Activated naive CD4-positive, alpha-beta T cell treated with anti-CD3 and anti-CD28 coated beads, Interleukin-2, amount 50 U/mL, for 24 hours (primary cell): ENCODE measurements at regions not wholly inside any gene's neighbourhood (a gene's known extent, or its start where the extent isn't known, plus 50 kb on each side); places are given as distances from the start of the nearest gene placed in this dataset.

Experiments
- H3K27ac Mint-ChIP-seq: one replicate; pipeline ENCODE4 v1.8.0; 2021; ENCODE audit warnings: mild to moderate bottlenecking, mixed read lengths
- H3K27me3 Mint-ChIP-seq: one replicate; pipeline ENCODE4 v1.8.0; 2021; ENCODE audit warnings: mixed read lengths
- H3K36me3 Mint-ChIP-seq: one replicate; pipeline ENCODE4 v1.8.0; 2021; ENCODE audit warnings: mixed read lengths
- H3K4me1 Mint-ChIP-seq: one replicate; pipeline ENCODE4 v1.8.0; 2021; ENCODE audit warnings: mixed read lengths
- H3K4me3 Mint-ChIP-seq: one replicate; pipeline ENCODE4 v1.8.0; 2021; ENCODE audit warnings: mild to moderate bottlenecking, mixed read lengths
- H3K9me3 Mint-ChIP-seq: one replicate; pipeline ENCODE4 v1.8.0; 2021; ENCODE audit warnings: mixed read lengths

DNA sequence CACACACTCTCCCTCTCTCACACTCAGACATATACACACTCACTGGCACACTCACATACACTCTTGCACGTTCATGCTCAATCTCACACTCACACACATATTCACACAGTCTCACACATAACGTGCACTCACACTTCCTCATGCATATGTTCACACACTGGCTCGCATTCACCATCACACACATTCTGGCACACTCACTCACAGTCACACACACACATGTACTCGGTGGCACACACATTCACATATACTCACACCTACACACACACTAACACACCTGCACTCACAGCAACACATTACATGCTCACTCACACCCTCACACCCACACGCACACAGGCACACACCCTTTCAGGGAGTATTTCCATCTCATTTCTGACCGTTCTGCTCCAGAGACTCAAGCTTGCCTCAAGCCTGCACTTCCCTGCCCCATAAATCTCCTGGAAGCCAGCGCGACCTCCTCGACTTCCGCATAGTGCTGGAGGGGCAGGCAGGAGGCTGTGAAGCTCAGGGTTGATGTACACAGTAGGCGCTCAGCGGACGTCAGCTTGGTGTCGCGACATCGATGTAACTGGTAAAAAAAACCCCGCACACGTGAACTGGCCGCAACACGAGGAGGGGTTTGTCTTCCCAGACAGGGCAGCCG lies 66.7 kb upstream of the FOXF1 start:
- Mint-ChIP-seq H3K36me3 (no peaks in the 10 kb centered on the region), H3K4me1 (no peaks in the 10 kb centered on the region), H3K4me3 (no peak overlapping the region), H3K27me3 (peaks cover 5% of the 10 kb centered on the region), H3K9me3 (no peaks in the 10 kb centered on the region), H3K27ac (no peak overlapping the region)

DNA sequence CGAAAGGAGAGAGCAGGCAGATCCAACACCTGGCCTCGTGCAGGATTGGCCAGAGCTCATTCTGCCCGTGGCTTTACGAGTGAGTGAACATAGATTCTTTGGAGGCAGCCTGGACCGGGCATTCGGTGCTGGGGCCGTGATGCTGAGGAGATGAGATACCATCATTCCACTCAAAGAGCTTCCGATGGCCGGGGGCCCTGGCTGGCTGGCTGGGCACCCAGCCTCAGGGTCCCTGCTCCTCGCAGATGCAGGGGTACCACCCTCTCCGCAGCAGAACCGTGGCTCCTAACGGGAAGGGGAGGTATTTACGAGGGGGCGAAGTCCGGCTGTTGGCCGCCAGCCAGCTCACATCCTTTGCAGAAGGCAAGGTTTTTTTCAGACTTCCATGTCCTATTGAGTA lies 66.1 kb upstream of the FOXF1 start:
- H3K4me1 Mint-ChIP-seq = peaks cover 5% of the 10 kb centered on the region
- no peak overlapping the region for H3K4me3 Mint-ChIP-seq
- H3K27ac Mint-ChIP-seq = no peak overlapping the region
- no peaks in the 10 kb centered on the region for H3K9me3 Mint-ChIP-seq
- H3K36me3 Mint-ChIP-seq = no peaks in the 10 kb centered on the region
- H3K27me3 Mint-ChIP-seq = peaks cover 5% of the 10 kb centered on the region

DNA sequence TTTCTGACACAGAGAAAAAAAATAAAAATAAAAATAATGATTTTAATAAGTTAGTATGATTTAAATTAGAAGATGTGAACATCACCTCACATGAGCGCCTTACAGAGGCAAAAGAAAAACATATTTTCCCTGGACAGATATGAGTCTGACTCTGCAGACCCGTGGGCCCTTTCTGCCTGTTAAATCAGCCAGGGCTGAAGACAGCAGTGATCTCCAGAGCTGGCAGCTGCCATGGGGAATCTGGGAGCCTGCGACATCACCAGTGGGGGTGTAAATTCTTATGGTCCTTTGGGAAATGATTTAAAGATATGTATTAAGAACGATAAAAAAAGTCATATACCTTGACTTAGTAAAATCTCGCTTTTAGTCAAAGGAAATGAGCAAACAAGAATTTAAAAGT lies 65.7 kb upstream of the FOXF1 start:
- Mint-ChIP-seq H3K27me3 (peaks cover 5% of the 10 kb centered on the region), H3K4me1 (peaks cover 9% of the 10 kb centered on the region), H3K4me3 (no peak overlapping the region), H3K27ac (no peak overlapping the region), H3K9me3 (no peaks in the 10 kb centered on the region), H3K36me3 (no peaks in the 10 kb centered on the region)

DNA sequence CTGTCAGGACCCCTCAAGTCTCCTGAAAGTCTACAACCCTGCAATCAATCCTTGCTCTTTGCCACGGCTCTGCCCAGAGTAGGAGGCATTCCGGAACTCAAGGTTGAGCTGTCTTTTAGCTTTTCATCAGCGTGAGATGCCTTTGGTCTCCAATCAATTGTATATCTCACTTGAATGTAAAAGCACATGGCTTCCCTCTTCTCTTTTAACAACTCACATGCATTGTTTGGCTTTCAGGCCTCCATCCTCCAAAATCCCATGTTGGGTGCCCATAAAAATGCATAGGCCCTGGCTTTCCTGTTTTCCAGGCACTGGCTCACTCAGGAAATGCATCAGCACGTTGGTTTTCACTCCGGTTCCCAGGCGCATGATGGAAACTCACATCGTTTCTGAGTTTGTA lies 64.0 kb upstream of the FOXF1 start:
- no peaks in the 10 kb centered on the region for H3K36me3 Mint-ChIP-seq

GRCh38 chr16:86447228-86447627 lies 63.1 kb upstream of the FOXF1 start:
- Mint-ChIP-seq H3K4me3 (no peak overlapping the region), H3K27ac (no peak overlapping the region), H3K4me1 (peaks cover 11% of the 10 kb centered on the region), H3K9me3 (no peaks in the 10 kb centered on the region), H3K27me3 (peaks cover 6% of the 10 kb centered on the region), H3K36me3 (no peaks in the 10 kb centered on the region)

More for the DNA sequence above, 64.0 kb upstream of the FOXF1 start:
- no peak overlapping the region for H3K27ac Mint-ChIP-seq
- H3K4me1 Mint-ChIP-seq = peaks cover 11% of the 10 kb centered on the region
- H3K4me3 Mint-ChIP-seq = no peak overlapping the region
- peaks cover 6% of the 10 kb centered on the region for H3K27me3 Mint-ChIP-seq
- no peaks in the 10 kb centered on the region for H3K9me3 Mint-ChIP-seq

GRCh38 chr16:86448306-86448890 lies 61.9 kb upstream of the FOXF1 start:
- H3K4me1 Mint-ChIP-seq = peaks cover 11% of the 10 kb centered on the region
- H3K9me3 Mint-ChIP-seq = no peaks in the 10 kb centered on the region
- H3K36me3 Mint-ChIP-seq = no peaks in the 10 kb centered on the region
- H3K4me3 Mint-ChIP-seq = no peak overlapping the region
- H3K27me3 Mint-ChIP-seq = peaks cover 6% of the 10 kb centered on the region
- no peak overlapping the region for H3K27ac Mint-ChIP-seq

GRCh38 chr16:86449446-86450095 lies 60.8 kb upstream of the FOXF1 start:
- no peaks in the 10 kb centered on the region for H3K36me3 Mint-ChIP-seq
- no peak overlapping the region for H3K27ac Mint-ChIP-seq
- H3K4me3 Mint-ChIP-seq = no peak overlapping the region
- peaks cover 5% of the 10 kb centered on the region for H3K27me3 Mint-ChIP-seq
- no peaks in the 10 kb centered on the region for H3K9me3 Mint-ChIP-seq
- peaks cover 11% of the 10 kb centered on the region for H3K4me1 Mint-ChIP-seq

GRCh38 chr16:86450691-86451090 lies 59.6 kb upstream of the FOXF1 start:
- Mint-ChIP-seq H3K36me3 (no peaks in the 10 kb centered on the region), H3K27ac (no peak overlapping the region), H3K4me3 (no peak overlapping the region), H3K4me1 (peaks cover 11% of the 10 kb centered on the region), H3K9me3 (no peaks in the 10 kb centered on the region), H3K27me3 (peaks cover 6% of the 10 kb centered on the region)

DNA sequence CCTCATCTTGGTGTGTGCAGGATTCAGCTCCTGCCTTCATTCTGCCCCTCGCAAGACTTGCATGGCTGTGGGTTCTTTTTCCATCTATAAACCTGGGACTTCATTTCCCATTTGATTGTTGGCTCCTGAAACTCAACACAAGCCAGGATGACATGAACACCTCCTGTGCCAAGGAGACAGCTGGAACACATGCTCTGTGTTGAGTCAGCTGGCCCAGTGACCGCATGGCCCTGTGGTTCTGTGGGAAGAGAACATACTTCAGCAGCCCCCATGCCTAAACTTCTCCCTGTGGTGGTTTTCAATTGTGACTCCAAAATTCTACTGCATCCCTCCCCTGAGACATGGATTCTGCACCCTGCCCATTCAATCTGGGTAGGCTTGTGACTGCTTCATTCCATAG lies 57.9 kb upstream of the FOXF1 start:
- no peaks in the 10 kb centered on the region for H3K9me3 Mint-ChIP-seq
- H3K4me3 Mint-ChIP-seq = no peak overlapping the region
- H3K36me3 Mint-ChIP-seq = no peaks in the 10 kb centered on the region
- no peak overlapping the region for H3K27ac Mint-ChIP-seq
- peaks cover 11% of the 10 kb centered on the region for H3K4me1 Mint-ChIP-seq
- H3K27me3 Mint-ChIP-seq = peaks cover 8% of the 10 kb centered on the region

GRCh38 chr16:86455116-86455515 lies 55.2 kb upstream of the FOXF1 start:
- H3K9me3 Mint-ChIP-seq = no peaks in the 10 kb centered on the region
- peaks cover 17% of the 10 kb centered on the region for H3K27me3 Mint-ChIP-seq
- no peak overlapping the region for H3K4me3 Mint-ChIP-seq
- no peaks in the 10 kb centered on the region for H3K36me3 Mint-ChIP-seq
- no peak overlapping the region for H3K27ac Mint-ChIP-seq
- H3K4me1 Mint-ChIP-seq = no peaks in the 10 kb centered on the region

- H3K4me1 Mint-ChIP-seq = no peaks in the 10 kb centered on the region
- peaks cover 16% of the 10 kb centered on the region for H3K27me3 Mint-ChIP-seq
- H3K4me3 Mint-ChIP-seq = no peak overlapping the region
- H3K27ac Mint-ChIP-seq = no peak overlapping the region
- H3K9me3 Mint-ChIP-seq = no peaks in the 10 kb centered on the region
- H3K36me3 Mint-ChIP-seq = no peaks in the 10 kb centered on the region
Observed at GRCh38 chr16:86455640-86456039, 54.7 kb upstream of the FOXF1 start.

DNA sequence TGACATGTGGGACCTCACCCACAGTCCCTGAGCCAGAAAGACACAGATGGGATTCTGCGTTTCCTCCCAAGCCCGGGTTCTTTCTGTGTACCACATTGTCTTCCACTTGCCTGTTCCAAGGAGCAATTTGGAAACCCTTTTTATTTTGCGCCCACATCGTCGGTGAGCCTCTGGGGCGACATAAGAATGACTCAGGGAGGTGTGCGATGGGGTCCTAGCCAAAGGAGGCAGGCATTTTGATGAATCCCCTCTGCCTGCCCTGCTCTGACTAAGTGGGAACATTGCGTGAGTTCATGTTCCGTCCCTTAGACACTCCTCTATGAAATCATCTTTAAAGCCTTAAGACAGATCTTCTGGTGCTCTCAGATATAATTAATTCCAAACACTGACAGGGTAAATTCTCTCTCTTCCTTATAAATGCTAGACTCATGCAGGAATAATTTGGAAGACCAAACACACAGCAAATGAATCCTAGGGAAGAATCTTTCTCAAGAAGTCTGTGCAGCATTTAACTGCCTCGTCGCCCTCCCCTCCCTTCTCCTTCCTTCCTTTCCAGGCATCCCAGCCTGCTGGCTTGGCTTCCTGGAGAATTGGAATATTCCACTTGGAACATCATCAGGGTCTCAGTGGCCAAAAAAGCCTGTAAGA lies 52.7 kb upstream of the FOXF1 start:
- Mint-ChIP-seq H3K4me1 (no peaks in the 10 kb centered on the region), H3K27ac (no peak overlapping the region), H3K36me3 (no peaks in the 10 kb centered on the region), H3K27me3 (peaks cover 15% of the 10 kb centered on the region), H3K4me3 (no peak overlapping the region), H3K9me3 (no peaks in the 10 kb centered on the region)

DNA sequence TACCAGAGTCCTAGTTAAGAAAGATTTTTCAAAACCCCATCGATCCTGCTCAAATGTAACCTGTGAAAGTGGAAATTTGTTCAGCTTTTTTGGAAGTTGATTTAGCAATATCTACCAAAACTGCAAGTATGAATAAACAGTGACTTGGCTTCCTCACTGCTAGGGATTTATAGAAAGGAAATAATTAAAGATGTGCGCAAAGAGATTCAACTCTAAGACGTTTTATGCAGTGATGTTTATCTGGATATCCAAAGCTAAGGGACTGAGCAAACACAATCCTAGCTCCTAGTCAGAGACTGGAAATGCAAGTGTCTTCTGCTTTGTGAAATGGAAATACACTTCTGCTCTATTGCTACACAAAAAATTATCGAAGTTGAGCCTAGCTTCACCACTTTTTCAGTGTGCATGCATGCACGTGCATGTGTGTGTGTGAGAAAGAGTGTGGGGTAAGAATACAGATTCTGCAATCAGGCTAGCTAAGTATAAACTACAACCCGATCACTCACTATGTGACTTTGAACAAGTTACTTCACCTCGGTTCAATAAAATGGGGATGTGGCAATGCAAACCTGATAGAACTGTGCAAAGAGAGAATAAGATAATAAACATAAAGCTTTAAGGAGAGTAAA lies 52.1 kb upstream of the FOXF1 start:
- Mint-ChIP-seq H3K4me1 (no peaks in the 10 kb centered on the region), H3K36me3 (no peaks in the 10 kb centered on the region), H3K9me3 (no peaks in the 10 kb centered on the region), H3K27me3 (peaks cover 15% of the 10 kb centered on the region), H3K27ac (no peak overlapping the region), H3K4me3 (no peak overlapping the region)

DNA sequence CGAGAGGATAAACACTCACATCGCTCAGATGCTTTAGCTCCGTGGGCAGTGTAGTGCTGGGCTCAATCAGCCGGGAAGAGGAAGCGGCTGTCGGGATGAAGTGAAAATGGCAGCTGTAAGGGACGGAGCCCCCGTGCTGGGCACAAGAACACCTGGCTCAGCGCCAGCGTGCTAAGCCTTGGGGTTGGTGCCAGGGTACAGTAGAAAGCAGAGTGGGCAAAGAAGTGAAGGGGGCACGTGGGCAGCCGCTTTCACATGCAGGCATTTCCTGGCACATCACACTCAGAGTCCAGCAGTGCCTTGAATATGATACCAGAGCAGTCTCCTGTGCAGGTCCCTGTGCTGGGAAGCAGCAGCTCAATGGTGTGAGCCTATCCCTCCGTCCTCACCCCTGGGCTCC lies 51.1 kb upstream of the FOXF1 start:
- H3K36me3 Mint-ChIP-seq = no peaks in the 10 kb centered on the region
- no peaks in the 10 kb centered on the region for H3K4me1 Mint-ChIP-seq
- H3K9me3 Mint-ChIP-seq = no peaks in the 10 kb centered on the region
- no peak overlapping the region for H3K4me3 Mint-ChIP-seq
- H3K27me3 Mint-ChIP-seq = peaks cover 13% of the 10 kb centered on the region
- peak overlapping the region; percentile 27 for H3K27ac Mint-ChIP-seq
